ENCODE measurements at regions not wholly inside any gene's neighbourhood (a gene's known extent, or its start where the extent isn't known, plus 50 kb on each side); places are given as distances from the start of the nearest gene placed in this dataset.

DNA sequence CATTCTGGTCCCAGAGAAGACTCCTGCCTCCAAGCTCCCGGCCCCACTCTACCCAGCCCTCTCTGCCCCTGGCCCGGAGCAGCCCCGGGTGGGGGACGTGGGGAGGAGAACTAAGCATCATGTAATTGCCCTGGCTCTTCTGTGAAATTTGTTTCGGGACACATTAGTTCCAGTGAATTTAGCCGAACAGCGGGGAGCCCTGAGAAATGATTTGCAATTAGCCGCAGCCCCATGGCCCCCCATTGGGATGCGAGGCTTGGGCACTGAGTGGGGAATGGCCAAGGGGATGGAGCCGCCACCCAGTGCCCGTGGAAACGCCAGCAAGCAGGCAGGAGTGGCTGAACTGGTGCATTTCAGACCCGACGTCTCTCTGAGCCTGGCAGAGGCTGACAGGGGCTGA, 173.9 kb upstream of the LHX5 start:
- TF ChIP-seq, protein P1, sequence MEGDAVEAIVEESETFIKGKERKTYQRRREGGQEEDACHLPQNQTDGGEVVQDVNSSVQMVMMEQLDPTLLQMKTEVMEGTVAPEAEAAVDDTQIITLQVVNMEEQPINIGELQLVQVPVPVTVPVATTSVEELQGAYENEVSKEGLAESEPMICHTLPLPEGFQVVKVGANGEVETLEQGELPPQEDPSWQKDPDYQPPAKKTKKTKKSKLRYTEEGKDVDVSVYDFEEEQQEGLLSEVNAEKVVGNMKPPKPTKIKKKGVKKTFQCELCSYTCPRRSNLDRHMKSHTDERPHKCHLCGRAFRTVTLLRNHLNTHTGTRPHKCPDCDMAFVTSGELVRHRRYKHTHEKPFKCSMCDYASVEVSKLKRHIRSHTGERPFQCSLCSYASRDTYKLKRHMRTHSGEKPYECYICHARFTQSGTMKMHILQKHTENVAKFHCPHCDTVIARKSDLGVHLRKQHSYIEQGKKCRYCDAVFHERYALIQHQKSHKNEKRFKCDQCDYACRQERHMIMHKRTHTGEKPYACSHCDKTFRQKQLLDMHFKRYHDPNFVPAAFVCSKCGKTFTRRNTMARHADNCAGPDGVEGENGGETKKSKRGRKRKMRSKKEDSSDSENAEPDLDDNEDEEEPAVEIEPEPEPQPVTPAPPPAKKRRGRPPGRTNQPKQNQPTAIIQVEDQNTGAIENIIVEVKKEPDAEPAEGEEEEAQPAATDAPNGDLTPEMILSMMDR (IDR thresholded peaks at IDR 0.05), result no peak
- Histone ChIP-seq H3K27ac (no peak overlapping the region), H3K4me3 (no peak overlapping the region)
- DNase-seq (ENCODE audit: low spot score), result no peak

DNA sequence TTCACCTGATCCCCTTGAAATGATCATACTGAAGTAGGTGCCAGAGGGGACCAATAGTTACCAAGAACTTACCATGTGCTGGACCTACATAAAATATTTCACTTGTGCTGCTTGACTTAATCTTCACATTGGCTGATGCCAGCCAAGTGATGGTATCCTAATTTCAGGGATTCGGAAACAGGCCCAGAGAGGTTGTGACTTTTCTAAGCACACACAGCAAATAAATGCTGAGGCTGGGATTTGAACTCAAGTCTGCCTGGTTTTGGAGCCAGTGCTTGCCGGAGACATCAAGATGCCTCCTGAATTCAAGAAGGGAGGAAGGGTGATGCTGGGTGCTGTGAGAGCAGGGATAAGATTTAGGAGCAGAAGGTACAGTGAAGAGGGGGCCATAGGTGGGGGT, 173.5 kb upstream of the LHX5 start:
- TF ChIP-seq, protein P1 (IDR thresholded peaks at IDR 0.05), result no peak
- DNase-seq (ENCODE audit: low spot score), result no peak
- Histone ChIP-seq H3K4me3 (no peak overlapping the region), H3K27ac (no peak overlapping the region)

DNA sequence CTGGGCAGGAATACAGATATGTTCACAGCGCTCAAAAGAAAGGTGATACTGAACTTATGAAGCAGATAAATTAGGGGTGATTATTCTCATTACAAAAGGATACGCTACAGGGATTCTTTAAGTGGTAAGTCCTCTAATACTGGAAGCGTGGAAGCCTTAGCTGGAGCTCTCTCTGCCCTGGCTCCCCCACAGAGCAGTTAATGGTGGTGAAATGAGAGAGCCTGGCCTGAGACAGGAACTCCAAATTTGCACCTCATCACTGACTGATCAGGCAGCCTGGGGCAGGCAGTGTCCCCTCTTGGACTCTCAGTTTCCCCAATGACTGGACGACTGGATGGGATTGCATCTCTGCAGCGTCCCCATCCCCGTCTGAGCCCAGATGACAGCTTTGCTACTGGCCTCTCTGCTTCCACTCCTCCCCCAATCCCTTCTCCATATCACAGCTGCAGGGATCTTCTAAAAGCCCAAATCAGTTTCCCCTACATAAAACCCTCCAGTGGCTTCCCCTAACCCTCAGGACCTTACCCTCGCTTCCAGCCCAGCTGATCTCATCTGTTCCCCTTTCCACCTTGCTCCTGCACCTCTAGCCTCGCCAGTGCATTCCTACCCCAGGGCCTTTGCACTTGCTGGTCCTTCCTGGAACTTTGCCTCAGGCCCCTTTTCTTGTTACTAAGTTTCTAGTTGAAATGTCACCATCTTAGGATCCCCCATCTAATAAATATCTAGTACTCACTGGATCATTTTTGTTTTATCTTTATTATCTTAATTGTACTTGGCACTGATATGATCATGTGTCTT, 171.7 kb upstream of the LHX5 start:
- TF ChIP-seq, protein P1 (IDR thresholded peaks at IDR 0.05), result no peak
- Histone ChIP-seq H3K4me3 (no peak overlapping the region), H3K27ac (no peak overlapping the region)
- DNase-seq (ENCODE audit: low spot score), result no peak

DNA sequence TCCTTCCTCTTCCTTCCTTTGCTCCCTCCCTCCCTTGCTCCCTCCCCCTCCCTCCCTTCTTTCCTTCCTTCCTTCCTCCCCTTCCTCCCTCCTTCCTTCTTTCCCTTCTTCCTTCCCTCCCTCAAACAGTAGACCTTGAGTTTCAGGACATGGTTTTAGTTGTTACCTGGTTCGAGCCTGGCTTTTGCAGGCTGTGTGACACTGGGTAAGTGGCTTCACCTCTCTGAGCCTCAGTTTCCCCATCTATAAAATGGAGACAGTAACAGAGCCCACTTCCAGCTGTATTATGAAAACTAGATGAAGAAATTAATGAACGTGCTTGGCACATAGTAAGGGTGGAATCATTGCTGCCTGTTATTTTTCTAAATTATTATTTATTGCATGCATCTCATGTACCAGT, 171.0 kb upstream of the LHX5 start:
- DNase-seq (ENCODE audit: low spot score), result no peak
- TF ChIP-seq, protein P1 (IDR thresholded peaks at IDR 0.05), result no peak
- Histone ChIP-seq H3K27ac (no peak overlapping the region), H3K4me3 (no peak overlapping the region)

DNA sequence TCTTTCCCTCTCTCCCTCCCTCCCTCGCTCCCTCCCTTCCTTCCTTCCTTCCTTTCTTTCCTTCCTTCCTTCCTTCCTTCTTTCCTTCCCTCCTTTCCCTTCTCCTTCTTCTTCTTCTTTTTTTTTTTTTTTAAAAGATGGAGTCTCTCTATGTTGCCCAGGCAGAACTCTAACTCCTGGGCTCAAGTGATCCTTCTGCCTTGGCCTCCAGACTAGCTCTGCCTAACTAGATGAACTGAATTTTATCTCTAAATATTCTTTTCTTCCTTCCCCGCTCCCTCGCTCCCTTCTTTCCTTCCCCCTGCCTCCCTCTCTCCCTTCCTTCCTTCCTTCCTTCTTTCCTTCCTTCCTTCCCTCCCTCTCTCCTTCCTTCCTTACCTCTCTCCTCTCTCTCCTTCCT, 170.5 kb upstream of the LHX5 start:
- TF ChIP-seq, protein P1 (IDR thresholded peaks at IDR 0.05), result no peak

DNA sequence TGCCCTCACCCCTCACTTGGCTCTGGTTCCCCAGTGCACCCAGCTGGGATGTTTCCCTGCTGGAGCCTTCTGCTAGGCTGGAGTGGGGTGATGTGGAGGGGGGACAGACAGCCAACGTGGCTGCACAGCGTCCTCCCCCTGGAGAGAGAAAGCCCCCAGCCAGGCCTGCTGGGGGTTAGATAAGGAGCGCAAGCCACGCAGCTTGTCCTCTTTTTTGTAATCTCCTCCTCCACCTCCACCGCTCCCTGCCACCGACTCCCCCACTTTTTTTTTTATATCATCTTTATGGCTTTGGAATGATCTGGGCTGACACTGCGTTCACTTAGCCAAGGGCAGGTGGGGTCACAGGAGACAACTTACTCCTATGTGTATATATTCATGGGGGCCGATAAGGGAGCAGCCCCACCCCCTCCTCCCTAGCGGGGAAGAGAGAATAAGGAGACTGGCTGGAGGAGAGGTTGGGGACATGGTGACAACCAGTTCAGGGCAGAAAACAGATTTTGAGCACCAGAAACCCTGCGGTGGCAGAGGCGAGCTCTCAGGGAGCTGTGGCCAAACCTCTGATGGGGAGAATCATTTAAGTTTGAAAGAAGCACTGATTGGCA, 169.9 kb upstream of the LHX5 start:
- no peak for DNase-seq (ENCODE audit: low spot score)
- no peak overlapping the region for H3K27ac ChIP-seq
- TF ChIP-seq, protein P1 (IDR thresholded peaks at IDR 0.05), result no peak
- no peak overlapping the region for H3K4me3 ChIP-seq

More for the DNA sequence above, 170.5 kb upstream of the LHX5 start:
- H3K4me3 ChIP-seq, result no peak overlapping the region
- DNase-seq (ENCODE audit: low spot score), result no peak
- no peak overlapping the region for H3K27ac ChIP-seq

DNA sequence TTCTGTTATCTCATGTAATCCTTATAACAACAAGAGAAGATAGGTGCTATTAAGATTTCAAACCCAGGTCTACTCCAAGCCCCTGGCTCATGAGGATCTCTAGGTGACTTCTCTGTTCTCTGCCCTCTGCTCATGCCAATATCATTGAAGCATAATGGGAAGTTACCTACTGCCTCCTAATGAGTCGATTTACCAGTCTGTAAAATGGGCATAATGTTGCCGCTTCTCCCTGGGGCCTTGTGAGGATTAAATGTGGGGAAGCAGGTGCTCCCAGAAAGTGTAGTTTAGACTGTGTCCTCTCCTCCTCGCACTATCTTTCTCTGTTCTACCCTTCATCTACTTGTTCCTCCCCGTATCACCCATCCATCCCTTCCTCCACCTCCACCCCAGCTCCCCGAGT, 169.2 kb upstream of the LHX5 start:
- no peak overlapping the region for H3K4me3 ChIP-seq
- DNase-seq (ENCODE audit: low spot score), result no peak
- H3K27ac ChIP-seq, result no peak overlapping the region
- TF ChIP-seq, protein P1 (IDR thresholded peaks at IDR 0.05), result no peak

Data from coronary artery (tissue), 2 donors.